HG02870 (cell line): ENCODE measurements at regions not wholly inside any gene's neighbourhood (a gene's known extent, or its start where the extent isn't known, plus 50 kb on each side); places are given as distances from the start of the nearest gene placed in this dataset.
"Not testable (repeated sequence)": the region's sequence is repeated elsewhere in the genome, so short reads cannot be mapped to it uniquely, and the experiment has no call there.

Experiments used
- ATAC-seq: cut with Tn5 transposase; IDR thresholded peaks from one replicate; pipeline ENCODE4 v1.9.1; 2021; ENCODE audit warnings: mild to moderate bottlenecking, moderate library complexity; ENCODE audit not compliant: unreplicated experiment

DNA sequence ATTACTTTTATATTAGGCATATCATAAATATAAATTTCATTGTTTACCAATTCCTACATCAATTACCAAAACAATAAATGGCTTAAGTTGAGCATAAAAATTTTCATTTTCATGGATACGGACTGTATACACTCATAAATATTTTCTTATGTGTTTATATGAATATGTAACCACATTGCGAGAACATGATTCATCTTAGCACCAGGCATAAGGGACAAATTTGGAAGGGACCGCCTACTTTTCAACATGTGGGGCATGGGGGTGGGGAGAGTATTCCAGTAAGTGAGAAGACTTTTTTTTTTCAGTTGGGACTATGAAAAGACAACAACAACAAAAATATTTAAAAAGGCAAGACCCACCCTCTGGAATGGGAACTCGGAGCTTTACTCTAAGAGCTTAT lies 296.1 kb downstream of the RAB38 start:
- no peak for ATAC-seq

DNA sequence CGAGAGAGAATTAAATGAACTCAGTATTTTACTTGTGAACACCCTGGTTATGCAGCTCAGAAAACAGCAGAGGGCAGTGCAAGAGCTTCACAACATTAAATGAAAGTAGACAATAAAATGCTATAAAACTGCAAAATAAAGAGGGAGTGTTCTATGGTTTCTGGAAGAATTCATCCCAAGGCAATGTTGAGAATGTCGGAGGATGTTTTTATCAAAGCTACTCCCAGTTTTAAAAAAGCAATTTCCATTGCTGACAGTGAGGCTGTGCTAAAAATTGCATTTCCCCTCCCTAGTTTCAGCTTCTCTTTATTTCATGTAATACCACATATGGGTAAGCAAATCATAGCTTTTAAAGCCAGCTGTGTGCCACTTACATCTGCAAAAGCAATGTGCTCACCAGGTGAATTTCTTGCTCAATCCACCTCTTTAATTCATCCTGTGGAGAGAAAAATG lies 296.8 kb downstream of the RAB38 start:
- ATAC-seq: no peak

DNA sequence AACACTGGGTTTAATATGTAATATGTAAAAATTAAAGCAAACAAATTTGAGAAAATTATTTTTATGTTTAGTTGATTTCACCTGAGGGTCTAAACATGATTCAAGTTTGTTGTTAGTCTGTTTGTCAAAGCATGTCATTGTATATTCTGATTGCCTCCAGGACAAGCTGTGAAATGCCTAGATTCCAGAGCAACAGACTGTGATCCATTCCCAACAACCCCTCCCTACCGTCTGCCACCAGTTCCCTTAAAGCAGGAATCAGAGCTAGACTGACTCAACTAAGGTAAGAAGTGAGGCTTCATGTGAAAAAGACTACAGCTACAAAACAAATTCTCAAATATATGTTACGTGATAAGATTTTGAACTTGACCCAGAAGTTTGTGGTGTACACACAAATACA lies 304.2 kb downstream of the RAB38 start:
- ATAC-seq: no peak

DNA sequence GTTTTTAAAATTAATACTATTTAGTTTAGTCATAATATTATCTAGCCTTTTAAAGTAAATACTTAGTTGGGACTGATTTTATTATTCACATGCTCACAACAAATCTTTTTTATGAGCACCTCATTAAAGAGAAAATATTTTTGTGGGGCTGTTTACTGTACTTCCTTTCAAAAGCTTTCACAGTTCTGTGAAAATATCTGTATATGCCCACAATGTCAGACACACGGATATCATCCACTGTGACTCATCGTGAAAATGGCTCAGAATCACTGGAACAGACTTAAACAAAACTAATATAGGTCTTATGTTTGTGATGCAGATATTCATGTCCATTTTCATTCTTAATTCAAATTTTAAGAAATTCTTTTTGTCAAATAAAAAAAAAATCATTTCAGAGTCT lies 305.2 kb downstream of the RAB38 start:
- ATAC-seq: no peak

DNA sequence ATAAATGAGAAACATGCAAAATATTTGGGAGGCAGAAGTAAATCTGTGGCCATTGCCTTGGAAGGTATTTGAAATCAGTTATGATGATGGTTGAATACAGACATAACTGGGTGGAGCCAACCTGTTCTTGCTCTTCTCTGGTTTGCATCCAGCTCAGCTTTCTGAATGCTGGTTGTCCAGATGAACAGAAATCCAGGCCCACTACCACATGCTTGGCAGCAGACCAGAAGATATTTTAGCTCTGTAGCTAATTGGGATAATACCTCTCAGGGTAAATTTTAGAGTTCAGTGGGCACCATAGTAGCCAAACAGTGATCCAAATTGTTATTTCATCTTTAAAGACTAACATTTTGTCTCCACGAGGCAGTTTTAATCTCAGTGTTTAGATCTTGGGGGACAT lies 308.3 kb downstream of the RAB38 start:
- no peak for ATAC-seq

DNA sequence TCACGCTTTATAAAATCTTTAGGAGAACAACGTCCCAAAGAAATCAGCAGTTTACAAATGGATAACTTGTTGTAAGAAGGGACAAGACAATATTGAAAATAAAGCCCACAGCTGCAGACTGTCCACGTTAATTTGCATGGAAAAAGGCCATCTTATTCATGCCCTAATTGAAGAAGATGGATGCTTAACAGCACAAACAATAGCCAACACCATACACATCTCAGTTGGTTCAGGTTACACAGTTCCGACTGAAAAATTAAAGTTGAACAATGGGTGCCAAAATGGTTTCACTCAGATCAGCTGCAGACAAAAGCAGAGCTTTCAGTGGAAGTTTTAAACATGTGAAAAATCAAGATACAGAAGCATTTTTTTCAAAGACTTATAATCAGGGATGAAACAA lies 314.2 kb downstream of the RAB38 start:
- ATAC-seq: no peak

DNA sequence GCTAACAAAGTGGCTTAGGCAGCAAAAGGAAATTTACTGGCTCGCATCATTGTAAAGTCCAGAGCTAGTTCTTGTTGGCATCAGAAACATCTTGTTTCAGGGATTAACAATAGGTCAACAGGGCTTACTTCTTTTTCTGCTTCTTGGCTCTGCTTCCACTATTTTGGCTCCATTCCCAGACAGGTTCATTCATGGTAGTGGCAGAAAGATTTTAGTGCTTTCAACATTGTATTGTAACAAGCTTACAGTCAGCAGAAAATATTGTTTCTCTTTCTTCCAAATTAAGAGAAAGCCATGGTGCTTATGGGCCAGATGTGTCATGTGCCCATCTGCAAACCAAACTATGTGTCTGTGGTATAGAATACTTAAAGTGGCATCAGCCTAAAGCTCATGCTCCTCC lies 315.6 kb downstream of the RAB38 start:
- no peak for ATAC-seq

DNA sequence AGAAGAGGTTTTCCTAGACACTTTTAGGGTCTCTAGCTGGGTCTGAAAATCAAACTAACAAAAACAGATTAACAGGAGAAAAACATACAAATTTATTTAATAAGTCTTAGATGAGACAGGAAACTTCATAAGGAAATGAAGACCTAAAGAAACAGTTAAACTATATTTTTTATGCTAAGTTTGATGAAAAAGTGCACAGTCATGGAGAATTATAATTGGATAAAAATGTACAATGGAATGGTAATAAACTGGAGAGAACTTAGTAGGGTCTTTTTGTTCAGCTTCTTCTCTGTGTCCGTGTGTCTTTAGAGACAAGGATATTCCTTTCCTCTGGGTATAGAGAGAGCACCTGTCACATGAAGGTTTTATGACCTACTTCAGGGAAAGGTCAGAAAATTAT lies 323.4 kb downstream of the RAB38 start:
- ATAC-seq: no peak

DNA sequence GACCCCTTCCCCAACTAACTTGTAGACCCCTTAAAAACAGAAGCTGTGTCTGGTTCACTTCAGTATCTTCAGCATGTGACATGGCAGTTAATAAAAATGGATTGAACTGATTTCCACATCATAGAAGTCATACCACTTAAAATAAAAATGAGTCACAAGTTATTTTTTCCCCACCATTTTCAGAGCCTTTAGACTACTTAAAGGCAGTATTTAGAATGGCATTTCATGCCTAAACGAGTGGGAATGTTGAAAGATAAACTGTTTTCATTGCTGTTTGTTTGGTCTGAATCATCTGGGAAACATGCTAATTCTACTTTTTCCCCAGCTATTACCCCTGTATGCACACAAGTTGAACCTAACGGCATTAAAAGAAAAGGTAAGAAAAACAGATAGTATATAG lies 324.0 kb downstream of the RAB38 start:
- ATAC-seq: no peak

DNA sequence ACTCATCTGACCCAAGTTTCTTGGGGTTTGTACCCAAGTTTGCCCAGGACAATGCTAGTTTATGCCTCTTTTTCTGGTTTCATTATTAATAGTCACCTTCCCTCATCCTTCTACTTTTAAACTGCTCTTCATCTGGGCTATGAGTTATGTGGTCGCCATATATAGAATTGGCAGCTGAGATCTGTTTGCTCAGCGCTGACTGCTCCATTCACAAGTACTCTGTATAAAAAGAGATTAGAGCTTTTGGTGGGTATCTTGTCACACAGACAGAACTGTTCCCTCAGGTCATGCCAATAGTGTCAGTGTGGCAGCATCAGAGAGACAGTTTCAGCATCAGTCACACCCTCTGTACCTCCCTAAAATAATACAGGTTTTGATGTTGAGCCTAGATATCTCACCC lies 326.0 kb downstream of the RAB38 start:
- ATAC-seq: no peak

DNA sequence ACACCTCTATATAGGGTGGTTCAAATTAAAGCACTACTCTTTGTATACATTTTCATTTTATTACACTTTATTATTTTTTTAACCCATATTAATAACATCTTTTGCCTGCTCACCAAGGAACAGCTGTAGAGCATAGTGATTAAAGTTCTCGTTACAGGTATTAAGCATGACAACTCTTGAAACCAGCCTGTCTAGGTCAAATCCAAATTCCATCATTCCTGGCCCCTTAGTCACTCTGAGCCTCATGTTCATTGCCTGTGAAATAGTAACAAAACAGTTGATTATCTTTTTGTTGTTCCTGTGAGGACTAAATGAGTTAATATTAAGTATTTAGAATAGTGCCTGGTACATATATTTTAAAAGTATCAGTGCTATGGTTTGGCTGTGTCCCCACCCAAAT lies 334.5 kb downstream of the RAB38 start:
- ATAC-seq: no peak

DNA sequence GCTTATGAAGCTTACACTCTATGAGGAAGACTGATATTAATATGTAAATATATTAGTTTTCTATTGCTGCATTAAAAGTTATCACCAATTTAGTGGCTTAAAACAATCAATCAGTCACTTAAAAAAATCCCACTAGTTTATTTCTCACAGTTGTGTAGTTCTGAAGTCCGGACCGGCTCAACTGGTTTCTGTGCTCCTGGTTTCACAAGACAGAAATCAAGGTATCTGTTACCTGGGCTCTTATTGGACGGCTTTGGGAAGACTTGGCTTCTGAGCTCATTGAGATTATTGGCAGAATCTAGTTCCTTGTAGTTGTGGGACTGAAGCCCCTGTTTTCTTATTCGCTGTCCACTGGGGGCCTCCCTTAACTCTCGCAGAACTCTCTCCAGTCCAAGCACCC lies 343.0 kb downstream of the RAB38 start:
- ATAC-seq: no peak

DNA sequence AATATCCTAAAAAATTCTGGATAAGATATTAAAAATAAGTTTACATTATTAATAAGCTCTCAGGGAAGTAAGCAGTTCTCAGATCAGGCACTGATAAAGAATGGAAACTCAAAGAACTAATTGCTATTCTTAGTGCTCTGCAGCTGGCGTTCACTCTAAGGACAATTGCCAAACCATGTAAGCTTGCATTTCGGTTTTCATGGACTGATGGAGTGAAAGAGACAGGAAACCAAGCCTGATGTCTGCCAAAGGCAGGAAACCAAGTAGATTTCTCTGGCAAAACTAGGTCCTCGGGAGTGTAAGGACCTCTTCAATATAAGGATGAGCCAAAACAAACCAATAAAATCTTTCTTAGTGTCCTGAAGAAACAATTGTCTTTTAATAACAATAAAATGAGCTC lies 355.2 kb downstream of the RAB38 start:
- no peak for ATAC-seq

DNA sequence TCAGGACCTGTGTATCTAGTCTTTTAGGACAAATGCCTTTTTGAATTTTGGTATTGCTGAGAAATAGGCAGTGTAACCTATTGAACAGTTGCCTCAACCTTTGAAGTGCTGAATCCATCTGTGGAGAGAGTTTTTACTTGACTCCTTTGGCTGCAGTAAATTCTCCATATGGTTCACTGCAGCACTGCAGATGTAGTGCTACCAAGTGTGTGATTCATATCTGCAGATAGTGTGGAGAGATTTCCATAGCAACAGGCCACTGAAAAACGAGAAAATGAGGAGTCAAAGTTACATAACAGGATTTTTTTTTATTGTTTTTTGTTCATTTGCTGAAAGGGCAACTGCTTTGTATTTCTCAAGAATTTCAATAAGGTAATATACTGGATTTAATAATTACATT lies 356.1 kb downstream of the RAB38 start:
- no peak for ATAC-seq

DNA sequence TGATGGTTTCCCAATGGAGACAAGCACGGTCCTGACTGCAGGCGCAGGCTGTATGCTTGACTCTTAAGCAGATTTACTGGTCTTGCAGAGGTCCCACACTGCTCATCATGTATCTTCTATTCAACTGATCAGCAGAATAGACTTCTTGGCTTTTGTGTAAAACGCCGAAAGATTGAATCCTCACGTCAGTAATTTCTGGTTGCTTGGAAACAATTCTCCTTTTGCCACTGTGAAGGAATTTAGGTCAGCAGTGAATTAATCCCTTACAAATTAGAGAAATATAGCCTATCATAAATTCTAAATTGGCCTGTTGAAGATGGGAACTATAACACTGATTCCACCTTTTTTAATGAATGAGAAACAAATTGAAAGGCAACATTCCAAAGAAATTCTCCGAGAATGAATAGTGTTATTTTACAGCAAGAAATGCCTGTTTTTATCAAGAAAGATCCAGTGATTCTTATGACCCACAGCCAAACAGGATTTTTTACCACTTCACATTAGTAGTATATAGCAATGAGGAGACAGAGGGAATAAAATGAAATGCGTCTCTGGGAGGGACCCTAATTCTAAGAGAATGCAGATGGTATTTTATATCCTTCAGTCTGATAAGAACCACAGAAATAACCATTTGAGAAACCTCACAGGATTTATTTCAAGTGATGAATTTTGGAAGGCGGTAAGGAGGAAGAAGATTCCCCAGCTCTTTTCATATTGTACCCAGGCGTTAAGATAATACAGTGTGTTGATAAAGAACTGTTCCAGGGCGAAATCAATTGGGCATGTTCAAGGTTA lies 362.5 kb downstream of the RAB38 start:
- no peak for ATAC-seq

DNA sequence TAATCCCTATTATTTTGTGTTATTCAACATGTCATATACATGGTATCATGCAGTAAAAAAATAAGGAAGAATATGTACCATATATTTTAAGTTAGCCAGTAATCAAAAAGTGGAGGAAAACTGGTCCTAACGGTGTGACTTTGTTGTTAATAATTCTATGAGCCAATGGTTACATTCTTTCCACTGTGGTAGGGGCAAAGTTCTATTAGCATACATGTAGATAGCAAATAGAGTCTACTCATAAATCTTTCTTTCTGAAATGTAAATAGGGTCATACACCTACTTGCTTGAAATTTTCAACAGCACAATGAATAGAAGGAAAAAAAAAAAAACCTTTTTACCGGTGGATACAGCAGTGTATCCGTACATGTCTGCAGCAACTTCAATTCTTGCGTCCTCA lies 364.8 kb downstream of the RAB38 start:
- ATAC-seq: no peak

DNA sequence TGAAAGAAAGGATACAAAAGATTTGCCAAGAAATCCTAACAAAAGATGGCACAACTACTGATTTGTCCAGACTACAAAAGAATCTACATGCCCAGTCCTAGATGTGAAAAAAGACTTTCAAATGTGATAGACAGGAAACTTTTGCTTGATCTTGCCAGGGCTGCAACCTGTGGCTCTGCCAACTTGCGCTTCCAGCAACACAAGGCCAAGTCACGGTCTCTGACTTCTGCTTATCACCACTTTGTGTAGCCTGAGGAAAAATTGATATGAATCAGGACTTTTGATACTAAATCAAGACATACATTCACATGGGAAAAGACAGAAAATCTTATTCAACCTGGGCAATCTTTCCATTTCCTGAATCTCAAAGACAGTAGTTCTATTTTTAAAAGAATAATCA lies 366.0 kb downstream of the RAB38 start:
- no peak for ATAC-seq

DNA sequence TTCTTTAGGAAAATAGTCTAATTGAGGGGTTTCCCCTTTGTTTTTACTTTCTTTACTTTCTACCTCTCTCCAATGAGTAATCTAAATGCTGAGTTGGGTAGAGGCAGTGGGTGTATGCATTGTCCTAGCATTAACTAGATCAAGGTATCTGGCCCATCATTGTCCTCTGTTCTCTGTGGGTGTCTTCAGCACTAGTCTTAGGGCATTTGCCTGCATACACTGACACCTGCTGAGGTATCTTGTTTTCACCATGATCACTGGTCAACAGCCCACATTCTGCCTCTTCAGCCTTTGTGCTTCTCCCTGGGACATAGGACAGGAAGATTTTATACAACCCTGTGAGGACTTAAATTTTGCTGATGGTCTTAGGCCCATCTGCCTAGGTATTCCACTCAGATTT lies 371.1 kb downstream of the RAB38 start:
- no peak for ATAC-seq

DNA sequence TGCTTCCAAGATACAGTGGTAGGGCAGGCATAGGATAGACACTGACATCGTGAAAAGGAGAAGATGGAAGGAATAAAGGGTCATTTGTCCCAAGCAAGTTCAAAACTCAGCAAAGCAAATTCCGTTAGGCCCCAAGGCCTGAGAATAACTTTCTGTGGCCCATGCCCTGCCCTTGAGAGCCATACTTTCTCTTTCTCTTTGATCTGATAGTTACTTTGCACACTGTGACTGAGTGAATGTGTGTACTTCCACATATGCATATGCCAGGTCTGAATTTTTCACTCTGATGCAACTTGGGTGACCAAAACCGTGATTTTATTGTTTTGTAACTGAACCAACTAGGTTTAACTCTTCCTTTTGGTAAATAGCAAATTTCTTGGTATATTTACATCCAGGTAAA lies 371.5 kb downstream of the RAB38 start:
- ATAC-seq: no peak

DNA sequence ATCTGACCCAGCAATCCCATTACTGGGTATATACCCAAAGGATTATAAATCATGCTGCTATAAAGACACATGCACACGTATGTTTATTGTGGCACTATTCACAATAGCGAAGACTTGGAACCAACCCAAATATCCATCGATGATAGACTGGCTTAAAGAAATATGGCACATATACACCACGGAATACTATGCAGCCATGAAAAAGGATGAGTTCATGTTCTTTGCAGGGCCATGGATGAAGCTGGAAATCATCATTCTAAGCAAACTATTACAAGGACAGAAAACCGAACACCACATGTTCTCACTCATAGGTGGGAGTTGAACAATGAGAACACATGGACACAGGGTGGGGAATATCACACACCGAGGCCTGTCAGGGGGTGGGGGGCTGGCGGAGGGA lies 390.4 kb downstream of the RAB38 start:
- ATAC-seq: not testable (repeated sequence)

DNA sequence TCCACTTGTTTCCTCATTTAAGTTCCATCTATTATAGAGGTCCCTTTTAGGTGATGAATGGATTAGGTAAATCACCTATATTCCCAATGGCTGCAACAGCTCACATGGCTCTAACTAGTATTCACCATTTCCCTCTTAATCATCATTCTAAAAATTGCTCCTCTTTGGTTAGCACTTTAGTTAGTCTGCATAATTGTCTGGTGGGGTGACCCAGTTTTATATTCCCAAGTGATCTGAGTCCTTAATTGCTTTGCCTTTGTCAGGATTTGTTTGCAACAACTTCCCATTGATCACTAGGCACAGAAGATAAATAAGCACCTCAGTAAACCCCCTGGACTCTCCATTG lies 395.2 kb downstream of the RAB38 start:
- no peak for ATAC-seq

DNA sequence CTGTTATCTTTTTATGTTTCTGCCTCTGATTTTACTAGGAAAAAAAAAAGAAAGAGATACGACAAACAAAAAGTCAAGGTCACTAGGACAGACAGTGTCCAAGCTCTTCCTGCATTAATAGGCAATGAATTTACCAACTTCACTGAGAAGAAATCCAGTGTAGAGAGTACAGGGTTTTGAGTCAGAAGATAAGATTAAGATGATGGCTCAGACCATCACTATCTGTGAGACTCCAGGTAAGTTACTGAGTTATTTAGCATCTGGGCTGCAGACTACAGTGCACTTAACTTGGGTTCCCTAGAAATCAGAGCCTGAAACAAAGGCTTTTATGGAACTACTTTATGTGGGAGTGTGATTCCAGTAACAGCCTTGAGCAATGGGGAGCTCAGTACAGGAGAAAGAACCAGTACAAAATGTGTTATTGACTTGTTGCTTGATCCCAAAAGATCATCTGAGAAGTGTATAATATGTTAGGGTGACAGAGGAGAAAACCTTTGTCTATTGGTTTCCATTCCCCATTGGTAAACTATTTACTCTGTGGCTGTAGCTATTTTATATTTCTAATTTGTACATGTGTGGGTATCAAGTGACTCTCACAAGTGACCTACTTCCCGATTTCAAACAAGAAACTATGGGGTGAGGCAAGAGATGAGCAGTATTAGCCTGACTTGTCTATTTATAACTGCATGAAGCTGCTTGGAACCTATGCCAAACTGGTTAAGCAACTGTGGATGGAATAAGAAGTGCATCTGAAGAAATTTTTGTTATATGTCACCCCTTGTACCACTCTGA lies 395.8 kb downstream of the RAB38 start:
- ATAC-seq: no peak

DNA sequence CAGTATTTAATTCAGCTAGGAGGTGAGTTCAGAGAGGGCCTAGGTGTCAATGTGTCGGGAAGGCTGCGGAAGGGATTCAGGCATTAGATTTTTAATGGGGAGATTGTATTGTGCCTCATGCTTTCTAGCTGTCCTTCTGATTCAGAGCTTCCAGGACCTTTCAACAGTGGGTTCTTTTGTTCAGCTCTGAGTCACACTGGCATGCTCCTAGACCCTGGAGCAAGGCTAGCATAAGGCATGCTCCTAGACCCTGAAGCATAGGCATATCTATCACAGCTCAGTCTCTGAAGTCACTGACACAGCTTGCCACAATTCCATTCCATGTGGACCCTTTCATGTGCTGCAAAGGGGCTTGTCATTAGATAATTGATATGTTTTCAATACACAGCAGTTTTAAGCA lies 396.9 kb downstream of the RAB38 start:
- no peak for ATAC-seq
